GM12892 (cell line): ENCODE measurements at regions not wholly inside any gene's neighbourhood (a gene's known extent, or its start where the extent isn't known, plus 50 kb on each side); places are given as distances from the start of the nearest gene placed in this dataset.
A peak's percentile ranks its signal among the peaks of the same experiment; 100 is the strongest.

ENCODE experiments used
- DNase-seq: peaks from one replicate; pipeline ENCODE4 v3.0.0; 2011; ENCODE audit not compliant: insufficient read length
- FAIRE-seq: peaks from 2 replicates; lab custom pipeline; 2011; peaks lifted over from hg19 to GRCh38; lab: Jason Lieb, UNC
- POLR2A ChIP-seq: IDR thresholded peaks from 2 replicates; pipeline ENCODE4 v1.6.1; 2011; ENCODE audit warnings: low read depth, low read length, control low read depth
- POLR2AphosphoS5 ChIP-seq: IDR thresholded peaks from 2 replicates; pipeline ENCODE4 v1.6.1; 2011; ENCODE audit warnings: low read depth, low read length, control low read depth
- TAF1 ChIP-seq: IDR thresholded peaks from 2 replicates; pipeline ENCODE4 v1.6.1; 2011; ENCODE audit warnings: low read depth, mild to moderate bottlenecking, control low read depth, low read length, borderline replicate concordance

DNA sequence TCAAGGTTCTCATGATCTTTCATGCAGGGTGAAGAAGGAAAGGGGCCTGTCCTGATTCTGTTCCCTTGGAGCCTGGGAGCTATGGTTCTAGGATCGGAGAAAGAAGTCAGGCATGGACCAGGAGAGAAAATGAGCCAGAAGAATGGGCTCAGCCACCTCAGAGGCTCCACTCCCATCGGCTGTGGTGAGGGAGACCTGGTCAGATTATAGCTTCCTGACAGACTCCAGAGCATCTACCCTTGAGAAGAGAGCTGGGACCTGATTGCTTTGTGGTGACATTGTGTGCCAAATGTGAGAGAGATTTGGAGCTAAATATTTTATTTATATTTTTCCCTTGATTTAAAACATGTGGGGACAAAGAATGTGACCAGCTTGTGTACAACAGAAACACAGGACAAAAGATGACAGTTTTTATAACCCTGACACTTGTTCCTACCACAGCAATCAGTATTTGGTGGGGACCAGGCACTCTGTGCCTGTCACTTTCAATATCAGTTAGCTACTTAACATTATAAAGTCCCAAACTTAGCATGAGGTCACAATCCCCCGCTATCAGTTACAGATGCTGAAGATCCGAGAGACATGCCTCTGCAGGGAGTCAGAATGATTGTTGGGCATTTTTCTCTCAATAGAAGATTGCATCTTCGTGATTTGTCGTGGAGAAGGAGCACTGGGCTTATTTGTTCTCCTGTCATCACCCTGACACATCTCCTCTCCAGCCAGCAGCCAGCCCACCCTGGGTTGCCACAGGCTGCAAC, 228.3 kb upstream of the ADAMTS16 start:
- no peak for FAIRE-seq
- TF ChIP-seq TAF1 (no peak), POLR2AphosphoS5 (no peak), POLR2A (no peak)
- no peak for DNase-seq

GRCh38 chr5:4921929-4922328, 218.2 kb upstream of the ADAMTS16 start:
- no peak for DNase-seq
- TF ChIP-seq POLR2AphosphoS5, result no peak
- TF ChIP-seq TAF1, result no peak
- TF ChIP-seq POLR2A, result no peak
- no peak for FAIRE-seq

DNA sequence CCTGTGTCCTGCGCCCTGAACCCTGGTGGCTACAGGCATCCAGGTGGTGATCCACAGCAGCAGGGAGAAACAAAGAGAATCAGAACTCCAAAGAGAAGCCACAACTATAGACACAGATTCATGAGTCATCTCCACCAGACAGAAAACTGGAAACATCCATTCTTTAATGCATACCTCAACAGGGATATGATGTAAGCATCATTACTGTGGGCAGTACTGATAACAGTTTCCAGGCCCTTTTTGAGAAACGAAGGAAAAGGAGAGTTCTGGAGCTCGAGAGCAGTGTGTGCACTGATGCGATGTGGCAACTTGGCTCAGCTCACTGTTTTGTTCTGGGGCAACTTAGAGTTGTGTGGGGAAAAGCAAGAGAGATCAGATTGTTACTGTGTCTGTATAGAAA, 215.6 kb upstream of the ADAMTS16 start:
- no peak for DNase-seq
- TF ChIP-seq POLR2AphosphoS5, result no peak
- TF ChIP-seq TAF1, result no peak
- no peak for TF ChIP-seq POLR2A
- FAIRE-seq, result no peak

DNA sequence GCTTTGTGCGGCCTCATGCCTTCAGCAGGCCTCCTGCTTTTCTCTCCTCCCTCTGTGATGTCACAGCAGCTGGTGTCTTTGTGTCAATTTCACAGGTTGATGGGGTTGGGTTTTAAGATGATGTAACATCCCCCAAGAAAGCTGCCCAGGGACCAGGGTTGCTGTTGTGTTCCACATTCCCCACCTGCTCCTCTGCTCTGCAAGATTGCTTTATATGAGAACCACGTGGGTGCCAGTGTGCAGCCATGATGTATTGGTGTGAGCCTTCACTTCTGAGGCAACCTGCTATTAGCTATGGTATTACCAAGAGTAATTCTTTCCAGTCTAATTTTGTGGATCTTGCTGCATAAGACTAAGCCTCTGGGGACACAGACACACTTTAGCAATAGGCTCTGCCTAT, 213.0 kb upstream of the ADAMTS16 start:
- TF ChIP-seq POLR2AphosphoS5 (no peak), TAF1 (no peak), POLR2A (no peak)
- FAIRE-seq, result no peak
- no peak for DNase-seq

DNA sequence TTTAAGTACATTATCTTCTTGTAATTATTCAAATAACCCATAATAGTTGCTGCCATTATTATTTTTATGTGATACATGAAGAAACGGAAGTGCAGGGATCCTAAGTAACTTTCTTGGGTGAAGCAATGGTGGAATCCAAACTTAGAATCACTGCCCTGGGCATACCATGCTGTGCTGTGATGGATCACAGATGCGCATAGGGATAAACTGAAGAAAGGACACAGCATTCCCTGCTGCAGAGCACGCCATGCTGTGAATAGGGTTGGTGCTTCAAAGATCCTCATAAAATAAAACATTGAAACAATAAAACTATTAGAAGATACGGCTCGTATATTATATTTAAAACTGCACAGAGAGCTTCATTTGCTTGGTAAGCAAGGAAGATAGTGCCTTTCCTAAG, 211.7 kb upstream of the ADAMTS16 start:
- FAIRE-seq, result no peak

GRCh38 chr5:4929092-4929655, 211.0 kb upstream of the ADAMTS16 start:
- TF ChIP-seq TAF1 (no peak), POLR2A (no peak), POLR2AphosphoS5 (no peak)
- no peak for FAIRE-seq

More for the DNA sequence above, 211.7 kb upstream of the ADAMTS16 start:
- TF ChIP-seq POLR2A, result no peak
- TF ChIP-seq TAF1, result no peak
- no peak for DNase-seq

GRCh38 chr5:4939042-4939781, 200.9 kb upstream of the ADAMTS16 start:
- TF ChIP-seq POLR2AphosphoS5 (no peak), TAF1 (no peak), POLR2A (no peak)
- no peak for FAIRE-seq
- no peak for DNase-seq

More at GRCh38 chr5:4929092-4929655, 211.0 kb upstream of the ADAMTS16 start:
- no peak for DNase-seq

DNA sequence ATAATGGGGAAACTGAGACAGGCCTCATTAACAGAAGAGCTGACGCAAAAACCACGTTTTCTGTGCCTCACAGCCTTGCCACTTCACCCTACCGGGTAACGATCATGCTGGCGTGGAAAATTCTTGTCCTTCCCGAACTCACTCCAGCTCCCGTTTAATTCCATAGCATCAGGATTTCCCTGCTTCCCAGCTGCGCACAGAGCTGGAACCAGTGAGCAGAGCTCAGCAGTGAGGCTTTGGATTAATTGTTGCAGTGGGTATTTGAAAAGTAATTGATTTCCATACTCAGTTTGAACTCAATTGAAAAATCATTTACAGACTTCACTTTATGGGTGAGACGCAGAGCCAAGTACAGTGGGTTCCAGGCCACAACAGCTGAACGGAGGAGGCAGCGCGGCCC, 199.0 kb upstream of the ADAMTS16 start:
- FAIRE-seq (no peak), DNase-seq (no peak)
- TF ChIP-seq TAF1, result no peak
- TF ChIP-seq POLR2AphosphoS5, result no peak
- TF ChIP-seq POLR2A, result no peak

- FAIRE-seq (peak; percentile 40), DNase-seq (peak; percentile 33)
These were observed 197.9 kb upstream of the ADAMTS16 start for GRCh38 chr5:4941957-4942830.

DNA sequence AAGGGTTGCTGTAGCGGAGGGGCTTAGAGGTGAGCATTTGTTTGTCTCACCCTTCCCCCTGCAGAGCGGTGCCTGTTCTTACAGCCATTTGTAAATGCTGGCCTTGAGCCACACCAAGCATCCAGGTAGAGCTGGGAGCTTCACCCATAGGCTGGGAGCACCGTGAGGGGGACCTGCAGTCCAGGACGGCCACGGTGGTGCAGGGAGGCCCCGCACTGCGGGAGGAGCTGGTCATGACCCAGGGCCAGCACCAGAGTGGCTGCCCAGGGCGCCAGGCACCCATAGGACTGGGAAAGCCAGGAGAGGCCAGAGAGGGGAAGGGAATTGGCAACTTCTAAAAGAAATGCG, 197.3 kb upstream of the ADAMTS16 start:
- FAIRE-seq, result no peak
- TF ChIP-seq TAF1 (no peak), POLR2AphosphoS5 (no peak), POLR2A (no peak)
- no peak for DNase-seq

More at GRCh38 chr5:4941957-4942830, 197.9 kb upstream of the ADAMTS16 start:
- TF ChIP-seq POLR2A (no peak), POLR2AphosphoS5 (no peak), TAF1 (no peak)

- TF ChIP-seq TAF1 (no peak), POLR2AphosphoS5 (no peak), POLR2A (no peak)
- DNase-seq, result no peak
- FAIRE-seq, result no peak
These were observed 194.8 kb upstream of the ADAMTS16 start for GRCh38 chr5:4945296-4945695.
